ENCODE measurements at regions not wholly inside any gene's neighbourhood (a gene's known extent, or its start where the extent isn't known, plus 50 kb on each side); places are given as distances from the start of the nearest gene placed in this dataset.
"Not testable (repeated sequence)": the region's sequence is repeated elsewhere in the genome, so short reads cannot be mapped to it uniquely, and the experiment has no call there.

GRCh38 chr13:57784633-57785032 lies 153.1 kb downstream of the PCDH17 start:
- DNase-seq, result no peak

- no peak for DNase-seq
Measured at GRCh38 chr13:57787058-57787791, 155.7 kb downstream of the PCDH17 start.

- DNase-seq, result no peak
Measured at GRCh38 chr13:57799624-57800023, 168.1 kb downstream of the PCDH17 start.

GRCh38 chr13:57813651-57814050 lies 182.1 kb downstream of the PCDH17 start:
- DNase-seq, result no peak

GRCh38 chr13:57815600-57815999 lies 184.1 kb downstream of the PCDH17 start:
- DNase-seq, result no peak

- no peak for DNase-seq
Measured at GRCh38 chr13:57820924-57821323, 189.4 kb downstream of the PCDH17 start.

- DNase-seq, result no peak
Measured at GRCh38 chr13:57823704-57824103, 192.2 kb downstream of the PCDH17 start.

GRCh38 chr13:57824121-57824520 lies 192.6 kb downstream of the PCDH17 start:
- DNase-seq, result no peak

- no peak for DNase-seq
Measured at GRCh38 chr13:57825066-57825465, 193.5 kb downstream of the PCDH17 start.

GRCh38 chr13:57829496-57829895 lies 198.0 kb downstream of the PCDH17 start:
- no peak for DNase-seq

GRCh38 chr13:57832187-57832586 lies 200.6 kb downstream of the PCDH17 start:
- no peak for DNase-seq

GRCh38 chr13:57837801-57838200 lies 206.3 kb downstream of the PCDH17 start:
- no peak for DNase-seq

- no peak for DNase-seq
Measured at GRCh38 chr13:57843521-57843920, 212.0 kb downstream of the PCDH17 start.

GRCh38 chr13:57846600-57847173 lies 215.1 kb downstream of the PCDH17 start:
- no peak for DNase-seq

GRCh38 chr13:57857945-57858344 lies 226.4 kb downstream of the PCDH17 start:
- no peak for DNase-seq

GRCh38 chr13:57858376-57858775 lies 226.8 kb downstream of the PCDH17 start:
- no peak for DNase-seq

GRCh38 chr13:57862879-57863278 lies 231.3 kb downstream of the PCDH17 start:
- no peak for DNase-seq

GRCh38 chr13:57865600-57866294 lies 234.2 kb downstream of the PCDH17 start:
- DNase-seq, result no peak

- DNase-seq, result no peak
Measured at GRCh38 chr13:57874530-57874929, 243.0 kb downstream of the PCDH17 start.

GRCh38 chr13:57877601-57878000 lies 246.1 kb downstream of the PCDH17 start:
- DNase-seq, result no peak

GRCh38 chr13:57878291-57878690 lies 246.7 kb downstream of the PCDH17 start:
- DNase-seq, result no peak

GRCh38 chr13:57897225-57897624 lies 265.7 kb downstream of the PCDH17 start:
- no peak for DNase-seq

- DNase-seq, result no peak
Measured at GRCh38 chr13:57899096-57899495, 267.6 kb downstream of the PCDH17 start.

GRCh38 chr13:57909833-57910232 lies 278.3 kb downstream of the PCDH17 start:
- not testable (repeated sequence) for DNase-seq
